ENCODE measurements at regions not wholly inside any gene's neighbourhood (a gene's known extent, or its start where the extent isn't known, plus 50 kb on each side); places are given as distances from the start of the nearest gene placed in this dataset.
A peak's percentile ranks its signal among the peaks of the same experiment; 100 is the strongest.

- DNase-seq (ENCODE audit: low read depth): no peak
Measured at GRCh38 chr2:57291209-57291608, 755.4 kb upstream of the VRK2 start.

- no peak for DNase-seq (ENCODE audit: low read depth)
Measured at GRCh38 chr2:57296795-57297517, 749.6 kb upstream of the VRK2 start.

GRCh38 chr2:57313678-57314077, 732.9 kb upstream of the VRK2 start:
- DNase-seq (ENCODE audit: low read depth): no peak

GRCh38 chr2:57314682-57315081, 731.9 kb upstream of the VRK2 start:
- no peak for DNase-seq (ENCODE audit: low read depth)

GRCh38 chr2:57330447-57330846, 716.2 kb upstream of the VRK2 start:
- DNase-seq (ENCODE audit: low read depth): peak; percentile 17

GRCh38 chr2:57333221-57333620, 713.4 kb upstream of the VRK2 start:
- DNase-seq (ENCODE audit: low read depth): no peak

GRCh38 chr2:57343391-57344006, 703.1 kb upstream of the VRK2 start:
- DNase-seq (ENCODE audit: low read depth): no peak

GRCh38 chr2:57368190-57368589, 678.4 kb upstream of the VRK2 start:
- no peak for DNase-seq (ENCODE audit: low read depth)

- peak; percentile 79 for DNase-seq (ENCODE audit: low read depth)
Measured at GRCh38 chr2:57370882-57371585, 675.6 kb upstream of the VRK2 start.

- DNase-seq (ENCODE audit: low read depth): no peak
Measured at GRCh38 chr2:57372237-57372984, 674.2 kb upstream of the VRK2 start.

GRCh38 chr2:57373530-57373929, 673.1 kb upstream of the VRK2 start:
- peak; percentile 83 for DNase-seq (ENCODE audit: low read depth)

GRCh38 chr2:57376985-57377384, 669.6 kb upstream of the VRK2 start:
- peak; percentile 31 for DNase-seq (ENCODE audit: low read depth)

- no peak for DNase-seq (ENCODE audit: low read depth)
Measured at GRCh38 chr2:57386305-57386704, 660.3 kb upstream of the VRK2 start.

- no peak for DNase-seq (ENCODE audit: low read depth)
Measured at GRCh38 chr2:57396355-57397098, 650.1 kb upstream of the VRK2 start.

- DNase-seq (ENCODE audit: low read depth): no peak
Measured at GRCh38 chr2:57397550-57398360, 648.9 kb upstream of the VRK2 start.

GRCh38 chr2:57399057-57399456, 647.5 kb upstream of the VRK2 start:
- no peak for DNase-seq (ENCODE audit: low read depth)

- no peak for DNase-seq (ENCODE audit: low read depth)
Measured at GRCh38 chr2:57402096-57402495, 644.5 kb upstream of the VRK2 start.

- DNase-seq (ENCODE audit: low read depth): no peak
Measured at GRCh38 chr2:57402755-57403154, 643.9 kb upstream of the VRK2 start.

- DNase-seq (ENCODE audit: low read depth): no peak
Measured at GRCh38 chr2:57407772-57408201, 638.8 kb upstream of the VRK2 start.

GRCh38 chr2:57408587-57408986, 638.0 kb upstream of the VRK2 start:
- DNase-seq (ENCODE audit: low read depth): no peak
